ENCODE measurements at regions not wholly inside any gene's neighbourhood (a gene's known extent, or its start where the extent isn't known, plus 50 kb on each side); places are given as distances from the start of the nearest gene placed in this dataset.

GRCh38 chr1:83571536-83571935 lies 427.4 kb downstream of the TTLL7 start:
- DNase-seq = no peak

GRCh38 chr1:83561346-83561745 lies 437.6 kb downstream of the TTLL7 start:
- DNase-seq = no peak

DNA sequence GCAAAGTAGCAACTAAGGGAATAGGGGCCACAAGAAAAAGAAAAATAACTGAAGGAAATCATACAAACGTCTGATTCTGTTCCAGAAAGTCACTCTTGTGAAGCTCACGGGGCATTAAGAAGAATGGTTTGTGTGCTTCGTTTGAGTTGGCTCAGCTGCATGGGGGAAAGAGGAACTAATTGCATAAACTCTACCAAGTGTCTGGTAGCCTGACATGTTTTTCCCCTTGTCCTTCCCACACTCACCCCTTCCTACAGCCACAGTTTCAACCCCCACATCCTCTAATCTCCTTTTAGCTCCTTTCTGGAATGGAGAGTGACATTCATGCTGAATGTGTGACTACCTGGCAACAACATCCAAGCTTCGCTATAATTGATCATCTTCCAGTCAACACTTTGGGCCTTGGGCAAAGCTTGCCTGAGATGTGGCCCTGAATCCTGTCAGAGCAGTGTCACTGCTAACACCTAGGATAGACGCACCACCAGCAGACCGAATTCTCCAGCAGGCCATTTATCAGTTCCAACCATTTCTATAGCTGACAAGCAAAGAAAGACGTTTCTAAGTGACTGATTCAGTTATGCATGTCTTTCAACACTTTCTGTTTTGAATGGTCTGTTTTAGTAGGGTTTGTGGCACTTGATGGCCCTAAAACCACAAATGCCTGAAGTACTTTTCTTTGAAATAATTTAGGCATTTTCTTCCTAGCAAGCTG lies 439.6 kb downstream of the TTLL7 start:
- no peak for DNase-seq

DNA sequence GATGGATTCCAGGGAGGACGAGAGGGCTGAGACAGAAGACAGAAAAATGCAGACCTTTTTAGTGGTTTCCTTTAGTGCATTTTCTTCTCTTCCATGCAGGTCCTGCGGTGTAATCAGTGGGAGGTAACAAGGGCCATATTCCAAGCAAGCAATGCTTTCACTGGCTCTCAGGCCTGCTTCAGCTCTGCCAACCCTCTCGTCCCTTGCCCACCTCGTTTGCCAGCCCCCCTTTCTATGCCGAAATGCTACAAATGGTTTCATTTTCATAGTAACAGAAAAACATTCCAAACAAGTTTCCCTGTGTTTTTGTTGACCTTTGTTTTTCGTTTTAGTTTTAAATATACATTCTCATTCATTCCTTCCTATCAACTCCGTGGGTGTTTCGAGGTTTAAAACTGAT lies 443.1 kb downstream of the TTLL7 start:
- no peak for DNase-seq

GRCh38 chr1:83554174-83554573 lies 444.8 kb downstream of the TTLL7 start:
- no peak for DNase-seq

- DNase-seq = no peak
Observed at GRCh38 chr1:83552820-83553219, 446.1 kb downstream of the TTLL7 start.

- DNase-seq = no peak
Observed at GRCh38 chr1:83548311-83548710, 450.6 kb downstream of the TTLL7 start.

GRCh38 chr1:83547901-83548300 lies 451.0 kb downstream of the TTLL7 start:
- DNase-seq = no peak

- no peak for DNase-seq
Observed at GRCh38 chr1:83546874-83547273, 452.1 kb downstream of the TTLL7 start.

DNA sequence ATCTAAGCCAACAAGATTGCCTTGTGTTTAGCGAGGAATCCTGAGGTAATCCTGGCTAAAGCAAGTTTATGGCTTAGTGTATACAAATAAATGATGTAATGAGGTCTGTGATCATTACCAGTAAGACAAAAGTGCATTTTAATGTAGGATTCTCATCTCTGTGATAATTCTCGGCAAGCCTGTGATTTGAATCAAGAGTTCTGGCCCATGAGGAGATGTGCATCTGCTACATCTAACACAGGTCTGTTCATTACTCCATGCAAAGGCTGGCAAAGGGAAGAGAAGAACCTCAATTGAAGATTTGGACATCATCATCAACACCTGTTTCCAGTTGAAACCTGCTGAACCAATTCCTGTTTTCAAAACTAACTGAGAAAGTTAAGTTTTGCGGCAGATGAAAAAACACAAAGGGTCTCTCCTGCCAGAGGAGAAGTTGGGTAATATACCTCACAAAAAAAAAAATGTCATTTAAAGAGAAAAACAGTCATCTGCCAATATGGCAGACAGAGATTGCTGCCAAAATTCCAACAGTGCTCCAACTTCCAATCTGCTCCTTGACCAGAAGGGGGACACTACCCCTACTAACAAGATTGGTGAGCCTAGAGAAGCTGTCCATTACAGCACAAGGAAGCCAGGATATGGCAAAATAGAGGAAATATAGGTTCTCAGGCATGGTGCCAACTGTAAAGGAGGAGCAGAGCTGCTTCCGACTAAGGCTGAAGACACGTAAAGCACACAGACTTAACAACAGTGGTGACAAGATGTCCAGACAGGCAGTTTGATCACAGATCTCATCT lies 453.7 kb downstream of the TTLL7 start:
- DNase-seq = no peak

GRCh38 chr1:83543222-83543973 lies 455.5 kb downstream of the TTLL7 start:
- no peak for DNase-seq

- no peak for DNase-seq
Observed at GRCh38 chr1:83531521-83532309, 467.2 kb downstream of the TTLL7 start.

- no peak for DNase-seq
Observed at GRCh38 chr1:83530506-83530905, 468.4 kb downstream of the TTLL7 start.

DNA sequence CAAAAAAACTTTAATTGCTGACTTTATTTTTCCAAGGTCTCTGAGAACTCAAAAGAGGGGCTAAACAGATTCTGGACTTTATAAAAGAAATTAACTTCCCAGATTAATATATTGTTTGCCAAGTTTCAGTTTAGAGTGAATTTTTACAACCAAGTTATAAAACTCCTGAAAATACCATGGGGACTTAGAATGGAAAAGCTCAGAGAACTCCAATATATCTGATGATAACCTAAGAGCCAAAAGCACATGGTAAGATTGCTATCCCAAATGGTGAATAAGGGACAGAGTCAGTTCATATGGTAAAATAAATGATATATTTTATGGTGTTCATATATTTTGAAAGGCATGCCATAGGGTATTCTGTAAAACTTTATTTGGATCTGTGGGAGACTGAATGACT lies 470.9 kb downstream of the TTLL7 start:
- no peak for DNase-seq

DNA sequence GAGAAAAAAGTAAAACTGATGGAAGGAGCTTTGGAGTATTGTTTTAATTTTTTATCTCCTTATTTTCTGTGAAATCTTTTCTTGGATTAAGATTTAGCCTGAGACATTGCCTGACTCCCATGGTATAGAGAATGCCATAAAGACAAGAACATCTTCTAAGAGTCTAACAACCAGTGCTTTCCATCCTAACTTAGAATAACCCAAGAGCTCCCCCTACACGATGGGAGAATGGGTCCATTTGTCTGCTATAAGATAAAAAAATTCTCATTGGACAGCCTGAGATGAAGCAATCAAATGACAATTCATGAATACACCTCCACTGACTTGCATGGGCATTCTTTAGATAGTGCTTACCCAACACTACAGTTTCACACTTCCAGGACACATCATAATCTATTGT lies 478.1 kb downstream of the TTLL7 start:
- DNase-seq = no peak

- no peak for DNase-seq
Observed at GRCh38 chr1:83516369-83516768, 482.6 kb downstream of the TTLL7 start.

DNA sequence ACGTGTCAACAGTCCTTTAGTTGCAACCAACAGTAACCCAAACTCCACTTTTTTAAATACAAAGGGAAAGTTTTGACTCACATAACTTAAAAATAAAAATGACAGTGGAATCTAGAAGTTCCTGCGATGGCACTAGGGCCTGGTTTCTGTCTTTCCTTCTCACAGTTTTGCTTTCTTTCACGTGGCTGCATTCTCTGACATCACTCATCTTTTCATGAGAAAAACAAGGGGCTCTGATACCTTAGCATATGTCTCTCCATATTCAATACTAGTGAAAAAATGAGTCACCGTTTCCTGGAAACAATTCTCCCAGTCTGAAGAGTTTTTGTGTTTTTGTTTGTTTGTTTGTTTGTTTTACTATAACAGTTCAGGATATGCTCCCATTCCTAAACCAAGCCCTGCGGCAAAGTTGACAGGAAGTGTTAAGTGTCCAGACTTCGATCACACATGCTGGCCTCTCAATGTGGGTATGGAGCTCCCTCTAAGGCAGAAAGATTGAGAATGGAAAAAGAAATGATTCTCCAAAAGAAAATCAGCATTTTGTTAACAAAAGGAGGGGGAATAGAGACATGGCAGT lies 483.3 kb downstream of the TTLL7 start:
- peak; percentile 9 for DNase-seq

DNA sequence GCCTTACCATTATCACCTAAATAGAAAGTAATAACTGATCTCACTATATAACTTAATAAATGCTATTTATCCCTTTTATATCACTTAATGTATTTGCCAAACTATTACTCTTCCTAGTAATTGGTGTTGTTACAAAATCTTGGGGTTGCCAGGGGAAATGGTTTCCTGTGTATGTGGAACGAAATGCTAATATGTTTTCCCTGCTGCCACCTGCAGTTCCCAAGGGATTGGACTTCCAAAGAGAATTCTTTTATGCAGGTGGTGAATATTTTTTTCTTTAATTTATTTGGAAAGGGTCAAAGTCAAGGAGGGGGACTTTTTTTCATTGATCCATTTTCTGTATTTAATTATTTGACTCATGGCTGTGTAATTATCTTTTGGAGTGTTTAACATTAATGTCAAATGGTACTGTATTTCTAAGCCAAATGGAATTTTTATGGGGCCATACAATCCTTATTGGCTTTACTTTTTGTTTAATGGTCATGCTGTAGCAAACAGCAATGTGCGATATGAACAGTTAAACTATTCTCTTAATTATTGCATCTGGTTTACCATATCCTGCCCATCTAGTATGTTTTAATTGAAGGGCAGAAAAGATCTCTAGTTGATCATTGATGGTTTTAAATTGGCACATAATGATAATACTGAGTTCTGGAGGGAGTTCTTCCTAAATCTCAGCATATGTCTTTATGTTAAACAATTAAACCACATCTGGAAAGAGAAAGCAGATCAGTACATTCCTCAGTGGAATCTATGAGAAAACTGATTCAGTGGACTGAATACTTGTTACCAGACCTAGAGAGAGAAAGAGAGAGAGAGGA lies 486.3 kb downstream of the TTLL7 start:
- DNase-seq = no peak

DNA sequence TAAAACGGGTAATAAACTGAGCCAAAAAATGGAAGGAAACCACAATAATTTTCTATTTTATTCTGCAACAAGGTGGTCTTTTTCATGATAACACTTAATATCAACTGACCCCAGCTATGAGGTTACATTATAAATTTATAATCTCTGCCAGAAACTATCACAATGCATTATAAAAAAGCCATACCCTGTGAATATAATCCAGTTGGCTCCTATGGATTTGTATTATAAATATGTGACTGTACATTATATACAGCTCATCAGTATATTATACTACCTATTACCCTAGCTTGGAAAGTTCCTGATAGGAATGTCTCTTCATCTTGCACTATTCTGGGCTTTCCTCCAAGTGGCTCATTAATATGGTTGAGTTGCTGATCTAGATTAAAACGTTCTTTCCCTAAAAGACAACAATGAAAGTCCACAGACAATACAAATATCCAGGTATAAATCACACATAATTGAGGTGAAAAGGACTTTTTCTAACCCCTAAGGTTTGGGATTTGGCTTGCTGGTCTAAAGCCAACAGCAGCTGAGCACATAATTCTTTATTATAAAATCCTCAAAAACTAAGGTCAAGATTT lies 487.7 kb downstream of the TTLL7 start:
- DNase-seq = no peak

GRCh38 chr1:83509301-83509781 lies 489.6 kb downstream of the TTLL7 start:
- DNase-seq = no peak
